GM19397 (cell line): ENCODE measurements at regions not wholly inside any gene's neighbourhood (a gene's known extent, or its start where the extent isn't known, plus 50 kb on each side); places are given as distances from the start of the nearest gene placed in this dataset.

Experiments
- ATAC-seq: cut with Tn5 transposase; IDR thresholded peaks from one replicate; pipeline ENCODE4 v1.9.1; 2021; ENCODE audit warnings: mild to moderate bottlenecking, moderate library complexity; ENCODE audit not compliant: unreplicated experiment

GRCh38 chr6:9540534-9541126, 874.2 kb downstream of the TFAP2A start:
- no peak for ATAC-seq

DNA sequence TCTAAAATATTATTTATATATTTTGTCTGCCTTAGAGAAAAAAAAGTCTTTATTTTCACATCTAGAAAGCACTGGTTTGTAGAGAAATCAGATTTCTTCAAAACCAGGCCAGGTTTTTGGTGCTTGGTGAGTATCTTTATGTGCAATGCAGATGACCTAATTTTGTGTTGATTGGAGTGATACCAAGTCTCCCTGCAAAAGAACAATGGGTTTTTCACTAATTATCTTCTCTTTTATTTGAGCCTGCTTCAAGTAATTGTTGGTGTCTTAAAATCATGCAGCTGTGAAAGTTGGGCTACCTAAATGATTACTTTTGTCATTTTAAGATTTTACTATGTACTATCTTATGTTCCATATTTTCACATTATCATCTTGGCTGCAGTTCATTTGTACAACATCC, 874.7 kb downstream of the TFAP2A start:
- ATAC-seq = no peak

- ATAC-seq = no peak
These were observed 875.6 kb downstream of the TFAP2A start for GRCh38 chr6:9539231-9539755.

DNA sequence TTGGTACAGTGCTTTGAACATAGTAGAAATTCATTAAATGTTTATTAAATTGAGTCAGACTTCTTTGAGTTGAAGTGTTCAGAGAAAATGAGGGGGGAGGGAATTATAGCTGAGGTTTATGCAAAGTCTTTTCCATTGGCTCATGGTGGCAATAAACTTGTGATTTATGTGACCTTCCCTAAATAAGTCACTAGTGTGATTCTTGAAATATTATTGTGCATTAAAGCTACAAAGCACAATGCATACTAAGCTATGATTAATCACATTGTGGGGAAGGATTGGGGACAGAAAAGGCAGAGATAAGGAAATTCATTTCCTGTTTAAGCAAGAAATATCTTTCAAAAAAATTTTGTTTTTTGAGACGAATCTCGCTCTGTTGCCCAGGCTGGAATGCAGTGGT, 877.5 kb downstream of the TFAP2A start:
- ATAC-seq = no peak

GRCh38 chr6:9535106-9535505, 879.8 kb downstream of the TFAP2A start:
- ATAC-seq = no peak

GRCh38 chr6:9532621-9533557, 882.0 kb downstream of the TFAP2A start:
- ATAC-seq = no peak

DNA sequence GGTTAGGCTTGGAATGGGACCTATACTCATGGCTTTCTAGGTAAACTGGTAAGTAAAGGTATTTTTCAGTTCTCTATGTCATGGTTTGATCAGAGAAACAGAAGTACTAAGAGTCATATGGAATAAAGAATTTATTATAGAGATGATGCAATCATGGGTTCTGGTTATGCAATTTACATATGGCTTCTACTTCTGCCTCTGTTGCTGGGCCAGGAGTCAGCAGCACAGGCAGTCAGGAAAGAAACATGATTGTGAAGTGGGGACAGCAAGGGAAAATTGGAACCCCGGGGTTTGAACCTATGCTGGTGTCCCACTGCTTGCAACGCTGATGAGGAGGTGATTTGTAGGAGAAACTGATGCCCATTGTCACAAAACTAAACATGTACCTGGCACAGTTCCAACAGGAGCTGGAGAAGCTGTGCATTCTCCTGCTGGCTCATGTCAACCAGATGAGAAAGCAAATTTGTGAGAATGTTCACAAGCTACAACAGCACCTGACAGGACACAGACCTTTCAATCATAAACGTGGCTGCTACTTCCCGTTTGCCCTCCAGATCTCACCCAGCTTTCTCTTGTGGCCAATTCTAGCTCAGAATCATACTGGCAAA, 887.1 kb downstream of the TFAP2A start:
- ATAC-seq = no peak

DNA sequence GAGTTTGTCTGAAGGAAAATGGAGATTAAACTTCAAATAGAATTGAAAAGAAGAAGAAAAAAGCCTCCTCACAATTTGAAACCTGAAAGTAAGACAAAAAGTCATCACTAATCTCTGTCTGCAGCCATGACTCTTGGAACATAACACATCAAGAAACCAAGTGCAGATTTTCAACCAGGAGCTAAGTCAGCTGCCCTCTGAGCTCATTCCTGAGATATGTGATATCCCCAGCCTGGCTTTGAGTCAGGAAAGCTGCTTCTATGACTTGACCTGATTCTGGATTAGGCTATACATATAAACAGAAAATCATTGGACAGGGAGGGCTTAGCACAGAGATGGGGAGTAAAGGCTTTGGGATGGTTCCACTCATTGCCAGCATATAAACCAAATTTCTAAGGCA, 891.4 kb downstream of the TFAP2A start:
- ATAC-seq = no peak

DNA sequence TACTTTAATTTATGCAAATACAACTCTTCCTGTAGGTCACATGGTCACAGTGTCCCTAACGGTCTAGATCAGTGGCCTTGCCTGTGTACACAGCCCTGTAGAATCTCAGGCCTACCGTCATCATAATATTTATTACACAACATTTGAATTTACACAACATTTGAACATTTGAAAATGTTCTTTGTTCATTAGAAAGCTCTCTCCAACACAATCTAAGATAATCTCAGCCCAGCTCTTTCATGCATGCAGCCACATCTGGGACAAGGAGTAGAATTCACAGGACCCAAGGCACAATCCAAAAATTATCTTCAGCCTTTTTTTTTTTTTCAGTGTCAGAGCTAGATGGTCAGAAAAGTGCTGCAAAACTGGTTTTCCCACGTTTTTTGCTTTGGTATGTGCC, 892.8 kb downstream of the TFAP2A start:
- ATAC-seq = no peak

DNA sequence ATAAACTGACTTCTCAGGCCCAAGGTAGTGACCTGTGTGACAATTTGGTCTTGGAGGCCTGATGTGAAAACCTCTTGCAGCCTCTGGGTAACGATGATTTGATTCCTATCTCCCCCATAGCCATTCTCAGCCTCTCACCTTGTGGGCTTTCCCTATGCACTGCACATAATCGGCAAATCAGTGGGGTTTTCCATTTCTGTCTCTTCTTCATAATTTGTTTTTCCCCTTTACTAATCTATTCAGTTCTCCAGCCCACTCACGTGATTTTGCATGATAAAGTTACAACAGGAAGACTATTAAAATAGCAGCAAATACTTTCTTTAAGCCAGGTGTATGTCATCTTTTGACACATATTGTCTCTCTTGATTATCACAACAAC, 893.7 kb downstream of the TFAP2A start:
- ATAC-seq = no peak

DNA sequence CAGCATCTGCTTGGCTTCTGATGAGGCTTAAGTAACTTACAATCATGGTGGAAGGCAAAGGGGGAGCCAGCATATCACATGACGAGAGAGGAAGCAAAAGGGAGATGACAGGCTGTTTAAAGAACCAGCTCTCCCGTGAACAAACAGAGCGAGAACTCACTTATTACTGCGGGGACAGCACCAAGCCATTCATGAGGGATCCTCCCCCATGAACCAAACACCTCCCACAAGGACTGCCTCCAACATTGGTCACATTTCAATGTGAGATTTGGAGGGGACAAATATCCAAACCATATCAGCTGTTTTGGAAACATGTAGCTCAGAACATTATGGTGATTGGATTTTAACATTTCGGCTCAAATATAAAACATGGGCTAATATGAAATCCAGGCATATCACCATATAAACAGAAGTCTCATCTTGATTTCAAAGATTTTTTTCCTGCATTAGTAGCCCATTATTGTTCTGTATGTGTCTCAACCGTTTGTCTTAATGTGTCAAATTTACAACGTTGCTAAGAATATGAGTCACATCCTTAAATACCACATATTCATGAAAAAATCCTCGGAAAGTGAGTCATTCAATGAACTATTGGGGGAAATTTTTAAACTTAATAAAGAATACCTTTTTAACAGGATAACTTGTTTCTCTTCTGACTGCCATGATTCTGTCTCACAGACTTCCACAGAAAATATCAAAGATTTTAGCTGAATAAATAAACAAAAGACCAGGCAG, 894.3 kb downstream of the TFAP2A start:
- no peak for ATAC-seq

GRCh38 chr6:9518431-9518830, 896.4 kb downstream of the TFAP2A start:
- ATAC-seq = no peak

- no peak for ATAC-seq
These were observed 897.1 kb downstream of the TFAP2A start for GRCh38 chr6:9517806-9518205.

- ATAC-seq = no peak
These were observed 899.0 kb downstream of the TFAP2A start for GRCh38 chr6:9515633-9516606.

DNA sequence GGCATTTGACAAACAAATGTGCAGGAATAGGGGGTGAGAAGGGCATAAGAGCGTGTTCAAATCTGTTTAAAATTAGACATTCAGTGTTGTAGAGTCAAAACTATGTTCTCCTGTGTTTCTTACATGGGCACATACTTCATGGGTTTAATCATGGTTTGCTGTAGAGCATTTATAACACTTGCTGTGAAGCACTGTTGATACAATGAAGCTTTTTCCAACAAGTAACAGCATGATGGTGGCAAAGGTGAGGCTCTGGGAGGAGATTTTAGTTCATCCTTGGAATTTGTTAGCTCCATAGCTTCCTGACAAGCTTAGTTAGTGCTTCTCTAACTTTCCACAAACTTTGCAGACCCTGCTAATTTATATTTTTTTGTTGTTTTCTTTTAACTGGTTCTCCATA, 900.7 kb downstream of the TFAP2A start:
- no peak for ATAC-seq

GRCh38 chr6:9511157-9511556, 903.7 kb downstream of the TFAP2A start:
- ATAC-seq = no peak

GRCh38 chr6:9507136-9507895, 907.6 kb downstream of the TFAP2A start:
- ATAC-seq = no peak

DNA sequence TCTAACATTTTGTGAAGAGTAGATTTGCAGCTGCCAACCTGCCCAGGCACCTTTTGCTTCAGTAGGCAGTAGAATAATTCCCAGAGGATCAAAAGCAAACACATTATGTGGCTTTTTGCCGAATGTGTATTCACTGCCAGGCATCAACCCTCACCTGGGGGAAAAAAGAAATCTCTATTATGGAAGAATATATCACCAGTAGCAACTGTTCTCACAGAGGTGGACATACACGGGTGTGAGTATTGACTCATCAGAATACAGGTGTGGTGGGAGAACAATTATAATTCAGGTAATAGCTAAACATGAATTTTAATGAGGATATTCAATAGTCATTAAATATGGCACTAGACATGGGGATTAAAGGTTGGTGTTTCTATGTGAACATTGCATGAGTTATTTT, 910.7 kb downstream of the TFAP2A start:
- ATAC-seq = no peak

GRCh38 chr6:9503111-9503761, 911.6 kb downstream of the TFAP2A start:
- no peak for ATAC-seq
